Lower leg skin (tissue), 3 donors: ENCODE measurements at regions not wholly inside any gene's neighbourhood (a gene's known extent, or its start where the extent isn't known, plus 50 kb on each side); places are given as distances from the start of the nearest gene placed in this dataset.

ENCODE experiments used
- CTCF ChIP-seq, 3 donors: fragments of 450-650 bp; IDR thresholded peaks; one replicate each; pipeline ENCODE4 v1.5.1; 2016; ENCODE audit warnings: antibody characterized with exemption in 3 of 3, mild to moderate bottlenecking in 3 of 3, moderate library complexity in 2 of 3
- POLR2A ChIP-seq, 2 donors: fragments of 450-650 bp; IDR thresholded peaks; one replicate each; pipeline ENCODE4 v1.6.1; 2016 to 2017; ENCODE audit warnings: antibody characterized with exemption in 2 of 2, mild to moderate bottlenecking in 1 of 2, moderate library complexity in 1 of 2

GRCh38 chr6:156028335-156029131 lies 572.9 kb upstream of the NOX3 start:
- TF ChIP-seq CTCF (IDR thresholded peaks at IDR 0.05) (no peak), POLR2A (IDR thresholded peaks at IDR 0.05) (no peak)
